WTC11 (cell line): ENCODE measurements at regions not wholly inside any gene's neighbourhood (a gene's known extent, or its start where the extent isn't known, plus 50 kb on each side); places are given as distances from the start of the nearest gene placed in this dataset.

Source experiments
- ATAC-seq: fragments of 200-7000 bp; cut with Tn5 transposase; 2 replicates; pipeline ENCODE4 v1.10.0; 2021; ENCODE audit warnings: mild to moderate bottlenecking, moderate library complexity
- CTCF ChIA-PET: fragments of 300-600 bp; sonication (Branson Sonifier 250); formaldehyde crosslinking; loops from one replicate; lab custom pipeline; 2021; ENCODE audit warnings: antibody characterized with exemption; lab: Charles Lee
- POLR2A ChIA-PET: fragments of 350-600 bp; sonication (Branson Sonifier 250); formaldehyde crosslinking; loops from one replicate; lab custom pipeline; 2021; ENCODE audit warnings: antibody characterized with exemption; lab: Charles Lee
- DNase-seq: peaks from one replicate; pipeline ENCODE4 v3.0.0; 2021; ENCODE audit warnings: low spot score
- H3K27ac Mint-ChIP-seq: 2 replicates; pipeline ENCODE4 v1.8.0; 2021; ENCODE audit warnings: mixed read lengths
- H3K27me3 Mint-ChIP-seq: 2 replicates; pipeline ENCODE4 v1.8.0; 2021; ENCODE audit warnings: low read depth, mild to moderate bottlenecking, moderate library complexity, mixed read lengths
- H3K36me3 Mint-ChIP-seq: 2 replicates; pipeline ENCODE4 v1.8.0; 2021; ENCODE audit warnings: mixed read lengths
- H3K4me1 Mint-ChIP-seq: 2 replicates; pipeline ENCODE4 v1.8.0; 2022; ENCODE audit warnings: mixed read lengths
- H3K4me3 Mint-ChIP-seq: 2 replicates; pipeline ENCODE4 v1.8.0; 2021; ENCODE audit warnings: mild to moderate bottlenecking, moderate library complexity, mixed read lengths
- H3K9me3 Mint-ChIP-seq: 2 replicates; pipeline ENCODE4 v1.8.0; 2021; ENCODE audit warnings: mixed read lengths
- AFF4 ChIP-seq: sonication (generic); formaldehyde crosslinking; IDR thresholded peaks from 2 replicates; pipeline ENCODE4 v1.8.1; 2023; ENCODE audit warnings: mild to moderate bottlenecking, missing genetic modification reagents, borderline replicate concordance
- ATF1 ChIP-seq: sonication (generic); formaldehyde crosslinking; IDR thresholded peaks from 2 replicates; pipeline ENCODE4 v1.8.1; 2023; ENCODE audit warnings: mild to moderate bottlenecking, moderate library complexity, missing genetic modification reagents
- ATF6 ChIP-seq: sonication (generic); formaldehyde crosslinking; IDR thresholded peaks from 2 replicates; pipeline ENCODE4 v1.8.1; 2023; ENCODE audit warnings: mild to moderate bottlenecking, missing genetic modification reagents
- CDX4 ChIP-seq: fragments of 250-450 bp; sonication (Bioruptor Pico); IDR thresholded peaks from 2 replicates; pipeline ENCODE4 v1.9.0; 2021; ENCODE audit warnings: moderate library complexity, mild to moderate bottlenecking, inconsistent platforms, borderline replicate concordance
- E2F1 ChIP-seq: sonication (generic); formaldehyde crosslinking; IDR thresholded peaks from 2 replicates; pipeline ENCODE4 v1.8.0; 2022; ENCODE audit warnings: mild to moderate bottlenecking, missing genetic modification reagents
- ETV6 ChIP-seq: sonication (generic); formaldehyde crosslinking; IDR thresholded peaks from 2 replicates; pipeline ENCODE4 v1.8.1; 2022; ENCODE audit warnings: mild to moderate bottlenecking, missing genetic modification reagents
- FOXP1 ChIP-seq: sonication (generic); formaldehyde crosslinking; IDR thresholded peaks from 2 replicates; pipeline ENCODE4 v1.8.0; 2022; ENCODE audit warnings: missing genetic modification reagents, mild to moderate bottlenecking, moderate library complexity, borderline replicate concordance
- GABPB1 ChIP-seq: sonication (generic); formaldehyde crosslinking; IDR thresholded peaks from 2 replicates; pipeline ENCODE4 v1.8.1; 2023; ENCODE audit warnings: mild to moderate bottlenecking, missing genetic modification reagents
- GTF2I ChIP-seq: fragments of 250-450 bp; sonication (Bioruptor Pico); conservative IDR thresholded peaks from 2 replicates; pipeline ENCODE4 v1.4.0; 2021; ENCODE audit warnings: mild to moderate bottlenecking
- HMGXB4 ChIP-seq: sonication (generic); formaldehyde crosslinking; IDR thresholded peaks from 2 replicates; pipeline ENCODE4 v1.8.1; 2023; ENCODE audit warnings: mild to moderate bottlenecking, moderate library complexity, missing genetic modification reagents
- JUN ChIP-seq: sonication (generic); formaldehyde crosslinking; IDR thresholded peaks from 2 replicates; pipeline ENCODE4 v1.8.0; 2023; ENCODE audit warnings: mild to moderate bottlenecking, missing genetic modification reagents
- MAX ChIP-seq: sonication (generic); formaldehyde crosslinking; IDR thresholded peaks from 2 replicates; pipeline ENCODE4 v1.8.0; 2022; ENCODE audit warnings: mild to moderate bottlenecking, missing genetic modification reagents
- NR3C1 ChIP-seq: sonication (generic); formaldehyde crosslinking; conservative IDR thresholded peaks from 2 replicates; pipeline ENCODE4 v1.8.1; 2023; ENCODE audit warnings: low read depth, mild to moderate bottlenecking, missing genetic modification reagents
- OVOL2 ChIP-seq: fragments of 250-450 bp; sonication (Bioruptor Pico); IDR thresholded peaks from 2 replicates; pipeline ENCODE4 v1.9.0; 2021; ENCODE audit warnings: mild to moderate bottlenecking, borderline replicate concordance
- PREB ChIP-seq: sonication (generic); formaldehyde crosslinking; IDR thresholded peaks from 2 replicates; pipeline ENCODE4 v1.8.1; 2022; ENCODE audit warnings: mild to moderate bottlenecking, missing genetic modification reagents, moderate library complexity, borderline replicate concordance
- RORB ChIP-seq: fragments of 250-450 bp; sonication (Bioruptor Pico); IDR thresholded peaks from 2 replicates; pipeline ENCODE4 v1.9.0; 2021; ENCODE audit warnings: mild to moderate bottlenecking
- SMAD3 ChIP-seq: sonication (generic); formaldehyde crosslinking; IDR thresholded peaks from 2 replicates; pipeline ENCODE4 v1.8.0; 2022; ENCODE audit warnings: missing genetic modification reagents, mild to moderate bottlenecking, borderline replicate concordance
- TP53 ChIP-seq: sonication (generic); formaldehyde crosslinking; IDR thresholded peaks from 2 replicates; pipeline ENCODE4 v1.8.1; 2023; ENCODE audit warnings: mild to moderate bottlenecking, missing genetic modification reagents
- USF1 ChIP-seq: sonication (generic); formaldehyde crosslinking; IDR thresholded peaks from 2 replicates; pipeline ENCODE4 v1.8.0; 2022; ENCODE audit warnings: mild to moderate bottlenecking, missing genetic modification reagents
- ZNF121 ChIP-seq: sonication (generic); formaldehyde crosslinking; IDR thresholded peaks from 2 replicates; pipeline ENCODE4 v1.8.0; 2023; ENCODE audit warnings: missing genetic modification reagents
- ZNF263 ChIP-seq: sonication (generic); formaldehyde crosslinking; IDR thresholded peaks from 2 replicates; pipeline ENCODE4 v1.8.1; 2022; ENCODE audit warnings: low read depth, mild to moderate bottlenecking, moderate library complexity, missing genetic modification reagents
- ZNF425 ChIP-seq: fragments of 250-450 bp; sonication (Bioruptor Pico); conservative IDR thresholded peaks from 2 replicates; pipeline ENCODE4 v1.9.0; 2021; ENCODE audit warnings: mild to moderate bottlenecking
- ZNF671 ChIP-seq: fragments of 250-450 bp; sonication (Bioruptor Pico); IDR thresholded peaks from 2 replicates; pipeline ENCODE4 v1.8.0; 2021; ENCODE audit warnings: mild to moderate bottlenecking

GRCh38 chr9:7328453-7328852, 471.1 kb downstream of the DMAC1 start:
- CTCF ChIA-PET, result no interaction called here
- H3K36me3 Mint-ChIP-seq, result no peaks in the 10 kb centered on the region
- no peaks in the 10 kb centered on the region for H3K27me3 Mint-ChIP-seq
- H3K27ac Mint-ChIP-seq, result no peak overlapping the region
- DNase-seq (no peak), ATAC-seq (no peak)
- POLR2A ChIA-PET, result no interaction called here
- H3K4me3 Mint-ChIP-seq, result no peak overlapping the region
- H3K4me1 Mint-ChIP-seq, result no peaks in the 10 kb centered on the region
- H3K9me3 Mint-ChIP-seq, result 0 out of 2 replicates have a peak, but pooled peaks cover 4% of the 10 kb centered on the region
- no peak for TF ChIP-seq ETV6 (CRISPR knock-in tag)
- TF ChIP-seq GABPB1 (CRISPR knock-in tag), result no peak
- no peak for TF ChIP-seq USF1 (CRISPR knock-in tag)
- TF ChIP-seq ZNF263 (CRISPR knock-in tag), result no peak
- no peak for TF ChIP-seq PREB (CRISPR knock-in tag)
- TF ChIP-seq ZNF121 (CRISPR knock-in tag), result no peak
- no peak for TF ChIP-seq SMAD3
- no peak for TF ChIP-seq TP53 (CRISPR knock-in tag)
- no peak for TF ChIP-seq MAX (CRISPR knock-in tag)
- TF ChIP-seq JUN (CRISPR knock-in tag), result no peak
- TF ChIP-seq HMGXB4 (CRISPR knock-in tag), result no peak
- no peak for TF ChIP-seq ATF1 (CRISPR knock-in tag)
- TF ChIP-seq ATF6 (CRISPR knock-in tag), result no peak
- no peak for TF ChIP-seq GTF2I
- TF ChIP-seq NR3C1 (CRISPR knock-in tag), result no peak
- no peak for TF ChIP-seq RORB
- no peak for TF ChIP-seq ZNF425 (CRISPR knock-in tag)
- no peak for TF ChIP-seq E2F1 (CRISPR knock-in tag)

GRCh38 chr9:7325995-7326394, 473.6 kb downstream of the DMAC1 start:
- Mint-ChIP-seq H3K9me3 (0 out of 2 replicates have a peak, but pooled peaks cover 4% of the 10 kb centered on the region), H3K4me1 (no peaks in the 10 kb centered on the region), H3K27me3 (no peaks in the 10 kb centered on the region), H3K27ac (no peak overlapping the region), H3K4me3 (no peak overlapping the region), H3K36me3 (no peaks in the 10 kb centered on the region)
- ChIA-PET POLR2A (no interaction called here), CTCF (no interaction called here)
- no peak for ATAC-seq
- no peak for DNase-seq
- no peak for TF ChIP-seq FOXP1 (CRISPR knock-in tag)
- TF ChIP-seq ZNF121 (CRISPR knock-in tag), result no peak
- no peak for TF ChIP-seq ATF1 (CRISPR knock-in tag)
- no peak for TF ChIP-seq AFF4 (CRISPR knock-in tag)
- TF ChIP-seq OVOL2 (CRISPR knock-in tag), result no peak
- no peak for TF ChIP-seq ZNF671 (CRISPR knock-in tag)
- TF ChIP-seq CDX4 (CRISPR knock-in tag), result no peak
